RCC 7860 (cell line): ENCODE measurements at regions not wholly inside any gene's neighbourhood (a gene's known extent, or its start where the extent isn't known, plus 50 kb on each side); places are given as distances from the start of the nearest gene placed in this dataset.

ENCODE experiments used
- DNase-seq: peaks from one replicate; pipeline ENCODE4 v3.0.0-alpha.2; 2015; ENCODE audit warnings: low spot score
- FAIRE-seq: peaks from 2 replicates; lab custom pipeline; 2012; peaks lifted over from hg19 to GRCh38; lab: Jason Lieb, UNC

- FAIRE-seq = no peak
- DNase-seq = no peak
Measured at GRCh38 chr12:19709889-19710288, 270.6 kb downstream of the AEBP2 start.

- DNase-seq = peak; percentile 90
- FAIRE-seq = peak; percentile 97
Measured at GRCh38 chr12:19710811-19711793, 271.8 kb downstream of the AEBP2 start.

GRCh38 chr12:19712041-19712440 lies 272.7 kb downstream of the AEBP2 start:
- FAIRE-seq (peak; percentile 85), DNase-seq (peak; percentile 73)

GRCh38 chr12:19718401-19718800 lies 279.1 kb downstream of the AEBP2 start:
- DNase-seq = no peak
- FAIRE-seq = no peak

- FAIRE-seq = no peak
- DNase-seq = no peak
Measured at GRCh38 chr12:19719672-19720071, 280.4 kb downstream of the AEBP2 start.

GRCh38 chr12:19726122-19726521 lies 286.8 kb downstream of the AEBP2 start:
- DNase-seq (no peak), FAIRE-seq (no peak)

- no peak for DNase-seq
- no peak for FAIRE-seq
Measured at GRCh38 chr12:19726592-19726991, 287.3 kb downstream of the AEBP2 start.

- no peak for FAIRE-seq
- no peak for DNase-seq
Measured at GRCh38 chr12:19737019-19737418, 297.7 kb downstream of the AEBP2 start.

- DNase-seq = peak; percentile 34
- peak; percentile 76 for FAIRE-seq
Measured at GRCh38 chr12:19739195-19739776, 300.0 kb downstream of the AEBP2 start.

- FAIRE-seq (no peak), DNase-seq (no peak)
Measured at GRCh38 chr12:19740472-19741131, 301.3 kb downstream of the AEBP2 start.

- DNase-seq (no peak), FAIRE-seq (no peak)
Measured at GRCh38 chr12:19741132-19741489, 301.8 kb downstream of the AEBP2 start.

GRCh38 chr12:19744705-19745218 lies 305.5 kb downstream of the AEBP2 start:
- DNase-seq (no peak), FAIRE-seq (no peak)

- DNase-seq (no peak), FAIRE-seq (no peak)
Measured at GRCh38 chr12:19746471-19746870, 307.2 kb downstream of the AEBP2 start.

GRCh38 chr12:19749906-19750574 lies 310.7 kb downstream of the AEBP2 start:
- no peak for FAIRE-seq
- DNase-seq = no peak

GRCh38 chr12:19751078-19751477 lies 311.8 kb downstream of the AEBP2 start:
- no peak for DNase-seq
- no peak for FAIRE-seq

GRCh38 chr12:19752712-19753111 lies 313.4 kb downstream of the AEBP2 start:
- no peak for FAIRE-seq
- DNase-seq = no peak

- DNase-seq (no peak), FAIRE-seq (no peak)
Measured at GRCh38 chr12:19755136-19755535, 315.8 kb downstream of the AEBP2 start.

GRCh38 chr12:19757317-19757877 lies 318.1 kb downstream of the AEBP2 start:
- DNase-seq (peak; percentile 24), FAIRE-seq (peak; percentile 52)

- DNase-seq = peak; percentile 14
- no peak for FAIRE-seq
Measured at GRCh38 chr12:19759227-19759626, 319.9 kb downstream of the AEBP2 start.

GRCh38 chr12:19760611-19761010 lies 321.3 kb downstream of the AEBP2 start:
- DNase-seq (no peak), FAIRE-seq (no peak)

GRCh38 chr12:19761463-19761862 lies 322.2 kb downstream of the AEBP2 start:
- DNase-seq (no peak), FAIRE-seq (no peak)
